ENCODE measurements at regions not wholly inside any gene's neighbourhood (a gene's known extent, or its start where the extent isn't known, plus 50 kb on each side); places are given as distances from the start of the nearest gene placed in this dataset.

DNA sequence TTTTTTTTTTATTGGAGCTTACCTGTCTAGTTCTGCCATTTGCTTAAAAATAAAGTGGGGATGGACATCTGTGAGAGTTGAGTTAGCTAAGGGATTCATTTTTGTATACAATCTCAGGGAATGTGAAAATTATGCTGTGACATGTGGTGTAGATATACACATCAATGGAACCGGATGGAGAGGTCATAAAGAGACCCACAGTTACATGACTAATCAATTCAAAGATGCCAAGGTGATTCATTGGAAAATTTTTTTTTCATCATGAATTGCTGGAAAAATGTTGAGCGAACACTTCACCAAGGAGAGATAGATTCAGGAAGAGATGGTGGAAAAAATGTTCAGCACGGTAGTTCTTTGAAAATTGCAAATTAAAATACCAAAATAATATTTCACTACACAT is 605.4 kb upstream of the KIF2B start:
- no peak for TF ChIP-seq EZH2 (IDR thresholded peaks at IDR 0.05; ENCODE audit: low read depth)
- TF ChIP-seq CTCF (conservative IDR thresholded peaks at IDR 0.05): no peak
